HUES48 (cell line): ENCODE measurements at regions not wholly inside any gene's neighbourhood (a gene's known extent, or its start where the extent isn't known, plus 50 kb on each side); places are given as distances from the start of the nearest gene placed in this dataset.

Experiments used
- H3K27ac ChIP-seq: one replicate; pipeline ENCODE4 v1.7.0; 2013; ENCODE audit warnings: low read depth, low read length, inconsistent platforms
- H3K27me3 ChIP-seq: 2 replicates; pipeline ENCODE4 v1.6.1; 2013; ENCODE audit warnings: mild to moderate bottlenecking, low read length; ENCODE audit not compliant: control insufficient read depth, insufficient read depth
- H3K36me3 ChIP-seq: 2 replicates; pipeline ENCODE4 v1.6.1; 2013; ENCODE audit warnings: low read length; ENCODE audit not compliant: control insufficient read depth, insufficient read depth
- H3K4me1 ChIP-seq: 2 replicates; pipeline ENCODE4 v1.6.1; 2013; ENCODE audit warnings: mild to moderate bottlenecking, low read length; ENCODE audit not compliant: control insufficient read depth, insufficient read depth
- H3K4me3 ChIP-seq: 2 replicates; pipeline ENCODE4 v1.5.1; 2013; ENCODE audit warnings: mild to moderate bottlenecking, low read depth, low read length
- H3K9ac ChIP-seq: 2 replicates; pipeline ENCODE4 v1.6.1; 2013; ENCODE audit warnings: mild to moderate bottlenecking, low read depth, low read length, moderate library complexity
- H3K9me3 ChIP-seq: 2 replicates; pipeline ENCODE4 v1.6.1; 2013; ENCODE audit warnings: low read length; ENCODE audit not compliant: control insufficient read depth, insufficient read depth

DNA sequence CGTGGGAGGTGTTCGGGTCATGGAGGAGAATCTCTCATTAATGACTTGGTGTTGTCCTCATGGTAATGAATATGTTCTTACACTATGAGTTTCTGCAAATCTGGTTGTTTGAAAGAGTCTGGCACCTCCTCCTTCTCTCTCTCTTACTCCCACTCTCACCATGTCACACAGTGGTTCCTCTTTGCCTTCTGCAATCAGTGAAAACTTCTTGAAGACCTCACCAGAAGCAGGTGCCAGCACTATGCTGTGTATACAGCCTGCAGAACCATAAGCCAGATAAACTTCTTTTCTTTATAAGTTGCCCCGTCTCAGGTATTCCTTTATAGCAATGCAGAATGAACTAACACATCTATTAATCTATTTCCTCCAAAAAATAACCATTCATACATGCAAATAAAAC is 275.0 kb downstream of the ANTXR2 start:
- H3K27ac ChIP-seq = no peak overlapping the region

DNA sequence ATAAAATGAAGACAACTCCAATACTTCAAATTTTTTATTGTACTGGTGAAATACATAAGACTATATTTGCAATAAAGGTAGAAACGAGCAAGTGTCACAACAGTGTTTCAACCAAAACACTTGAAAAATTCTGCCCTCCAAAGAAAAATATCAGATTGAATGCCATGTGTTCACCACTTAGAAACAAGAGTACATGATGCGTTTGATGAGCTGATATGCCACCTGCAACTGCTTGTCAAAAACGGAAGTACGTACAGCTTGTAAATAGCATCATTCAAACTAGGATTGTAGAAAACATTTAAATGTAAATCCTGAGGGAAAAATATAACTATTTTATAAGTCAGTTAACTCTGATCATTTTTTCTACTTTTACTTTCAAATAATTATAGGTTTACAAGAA is 276.1 kb downstream of the ANTXR2 start:
- Histone ChIP-seq H3K4me1 (peaks cover 7% of the 10 kb centered on the region; the same call in 1 of the 2 replicates), H3K4me3 (no peak overlapping the region), H3K27ac (no peak overlapping the region), H3K36me3 (no peaks in the 10 kb centered on the region), H3K9ac (no peak overlapping the region), H3K27me3 (no peaks in the 10 kb centered on the region), H3K9me3 (no peaks in the 10 kb centered on the region)

More for the DNA sequence above, 275.0 kb downstream of the ANTXR2 start:
- H3K27me3 ChIP-seq = no peaks in the 10 kb centered on the region
- H3K9me3 ChIP-seq = no peaks in the 10 kb centered on the region
- no peaks in the 10 kb centered on the region for H3K36me3 ChIP-seq
- no peak overlapping the region for H3K4me3 ChIP-seq
- H3K9ac ChIP-seq = no peak overlapping the region
- peaks cover 7% of the 10 kb centered on the region; the same call in 1 of the 2 replicates for H3K4me1 ChIP-seq

DNA sequence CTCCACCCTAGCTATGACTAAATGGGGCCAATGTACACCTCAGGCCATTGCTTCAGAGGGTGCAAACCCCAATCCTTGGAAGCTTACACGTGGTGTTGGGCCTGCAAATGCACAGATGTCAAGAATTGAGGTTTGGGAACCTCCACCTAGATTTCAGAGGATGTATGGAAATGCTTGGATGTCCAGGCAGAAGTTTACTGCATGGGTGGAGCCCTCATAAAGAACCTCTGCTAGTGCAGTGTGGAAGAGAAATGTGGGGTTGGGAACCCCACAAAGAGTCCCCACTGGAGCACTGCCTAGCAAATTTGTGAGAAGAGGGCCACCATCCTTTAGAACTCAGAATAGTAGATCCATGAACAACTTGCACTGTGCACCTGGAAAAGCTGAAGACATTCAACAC is 284.1 kb downstream of the ANTXR2 start:
- no peaks in the 10 kb centered on the region for H3K27me3 ChIP-seq
- no peaks in the 10 kb centered on the region for H3K36me3 ChIP-seq
- peaks cover 23% of the 10 kb centered on the region for H3K9me3 ChIP-seq
- H3K9ac ChIP-seq = no peak overlapping the region
- no peak overlapping the region for H3K4me3 ChIP-seq
- no peak overlapping the region for H3K27ac ChIP-seq
- no peaks in the 10 kb centered on the region for H3K4me1 ChIP-seq

DNA sequence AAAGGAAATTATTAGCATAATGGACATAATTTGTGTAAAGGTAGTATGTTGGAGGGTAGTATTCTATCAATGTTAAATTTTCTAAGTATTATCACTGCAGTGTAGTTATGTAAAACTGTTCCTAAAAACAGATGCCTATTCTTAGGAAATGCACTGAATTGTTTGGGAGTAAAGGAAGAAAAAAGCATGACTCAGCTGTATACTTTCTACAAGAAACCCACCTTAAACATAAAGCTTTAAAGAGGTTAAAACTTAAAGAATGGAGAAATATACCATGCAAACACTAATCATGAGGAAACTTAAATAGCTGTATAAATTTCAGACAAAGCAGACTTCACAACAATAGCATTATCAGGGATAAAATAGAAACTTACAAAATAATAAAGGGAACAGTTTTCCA is 292.9 kb downstream of the ANTXR2 start:
- Histone ChIP-seq H3K9ac (no peak overlapping the region), H3K4me3 (no peak overlapping the region), H3K4me1 (no peaks in the 10 kb centered on the region), H3K27me3 (no peaks in the 10 kb centered on the region), H3K36me3 (no peaks in the 10 kb centered on the region), H3K9me3 (peaks cover 3% of the 10 kb centered on the region; the same call in 1 of the 2 replicates), H3K27ac (no peak overlapping the region)

DNA sequence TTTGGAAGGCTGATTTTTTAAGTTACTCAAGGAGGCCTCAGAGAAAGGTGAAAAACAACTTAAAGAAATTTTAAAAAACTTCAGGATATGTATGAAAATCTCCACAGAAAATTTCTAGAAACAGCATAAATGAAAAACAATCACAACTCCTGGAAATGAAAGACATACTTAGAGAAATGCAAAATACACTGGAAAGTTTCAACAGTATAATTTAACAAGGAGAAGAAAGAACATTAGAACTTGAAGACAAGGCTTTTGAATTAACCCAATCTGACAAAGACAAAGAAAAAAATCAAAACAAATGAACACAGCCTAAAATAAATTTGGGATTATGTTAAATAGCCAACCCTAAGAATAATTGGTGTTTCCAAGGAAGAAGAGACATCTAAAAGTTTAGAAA is 300.5 kb downstream of the ANTXR2 start:
- no peak overlapping the region for H3K27ac ChIP-seq
- peaks cover 3% of the 10 kb centered on the region; the same call in 1 of the 2 replicates for H3K9me3 ChIP-seq
- no peak overlapping the region for H3K9ac ChIP-seq
- H3K4me3 ChIP-seq = no peak overlapping the region
- H3K36me3 ChIP-seq = no peaks in the 10 kb centered on the region
- H3K27me3 ChIP-seq = no peaks in the 10 kb centered on the region
- no peaks in the 10 kb centered on the region for H3K4me1 ChIP-seq

DNA sequence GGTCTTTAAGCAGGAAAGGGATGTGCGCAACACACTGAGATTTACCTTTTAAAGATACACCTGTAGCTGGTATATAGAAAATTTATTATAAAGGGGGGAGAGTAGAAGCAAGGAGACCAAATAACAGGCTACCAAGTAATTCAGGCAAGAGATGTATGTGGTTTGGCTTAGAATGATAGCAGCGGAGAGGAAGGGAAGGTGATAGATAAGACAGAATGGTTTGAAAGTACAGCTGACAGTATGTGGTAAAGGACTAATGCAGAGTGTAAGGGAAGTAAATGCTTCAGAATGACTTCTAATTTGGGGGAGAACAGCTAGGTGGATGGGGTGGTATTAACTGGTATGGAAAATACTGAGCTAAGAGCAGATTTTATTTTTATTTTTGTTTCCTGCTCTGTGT is 308.9 kb downstream of the ANTXR2 start:
- Histone ChIP-seq H3K9ac (no peak overlapping the region), H3K36me3 (no peaks in the 10 kb centered on the region), H3K27me3 (no peaks in the 10 kb centered on the region)

DNA sequence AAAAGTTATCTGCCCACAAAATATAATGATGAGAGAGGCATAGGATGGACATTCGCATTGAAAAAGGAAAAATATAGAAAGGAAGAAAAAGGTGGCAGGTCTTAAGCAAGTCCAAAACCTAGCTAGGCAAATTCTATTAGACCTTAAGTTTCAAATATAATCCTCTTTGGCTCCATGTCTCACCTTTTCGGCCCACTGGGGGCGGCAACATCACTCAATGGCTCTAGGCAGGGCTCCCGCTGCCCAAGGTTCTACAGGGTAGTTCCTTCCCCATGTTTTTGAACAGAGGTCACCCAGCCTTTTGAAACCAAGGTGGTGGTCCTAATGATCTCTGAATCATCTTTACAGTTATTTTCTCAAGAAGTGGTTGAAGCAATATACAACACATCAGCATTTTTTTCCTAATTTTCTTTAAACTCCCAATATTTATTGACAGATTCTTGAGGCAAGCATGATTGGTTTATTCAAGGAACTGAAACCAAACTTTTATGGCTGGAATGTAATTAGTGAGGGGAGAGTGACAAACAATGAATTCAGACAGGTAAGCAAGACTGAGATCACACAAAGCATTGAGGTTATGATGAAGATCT is 309.4 kb downstream of the ANTXR2 start:
- H3K36me3 ChIP-seq = no peaks in the 10 kb centered on the region

More for the DNA sequence above, 308.9 kb downstream of the ANTXR2 start:
- H3K9me3 ChIP-seq = no peaks in the 10 kb centered on the region
- no peak overlapping the region for H3K4me3 ChIP-seq
- H3K4me1 ChIP-seq = no peaks in the 10 kb centered on the region
- no peak overlapping the region for H3K27ac ChIP-seq

DNA sequence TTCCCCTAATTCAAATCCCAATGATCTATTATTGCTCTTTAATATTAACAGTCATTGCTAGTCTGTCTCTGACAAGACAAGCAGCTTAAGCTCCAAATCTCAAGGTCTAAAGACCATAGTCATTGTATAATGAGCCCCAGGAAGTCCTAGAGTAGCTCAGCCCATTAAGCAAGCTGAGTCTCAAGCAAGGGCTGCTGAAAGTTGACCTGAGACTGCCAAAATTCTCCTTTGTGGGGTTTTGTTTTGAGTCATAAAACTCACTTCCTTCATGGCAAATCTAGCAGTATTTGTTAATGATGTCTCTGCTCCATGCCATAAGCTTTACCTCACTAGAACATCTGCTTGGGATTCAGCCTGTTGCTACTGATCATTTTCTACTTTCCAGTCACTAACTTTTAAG is 313.2 kb downstream of the ANTXR2 start:
- no peaks in the 10 kb centered on the region for H3K9me3 ChIP-seq
- no peak overlapping the region for H3K9ac ChIP-seq
- H3K27me3 ChIP-seq = no peaks in the 10 kb centered on the region
- H3K36me3 ChIP-seq = no peaks in the 10 kb centered on the region
- H3K4me1 ChIP-seq = no peaks in the 10 kb centered on the region
- no peak overlapping the region for H3K27ac ChIP-seq
- H3K4me3 ChIP-seq = no peak overlapping the region

More for the DNA sequence above, 309.4 kb downstream of the ANTXR2 start:
- no peak overlapping the region for H3K27ac ChIP-seq
- no peak overlapping the region for H3K4me3 ChIP-seq
- no peaks in the 10 kb centered on the region for H3K4me1 ChIP-seq
- no peak overlapping the region for H3K9ac ChIP-seq
- no peaks in the 10 kb centered on the region for H3K27me3 ChIP-seq
- no peaks in the 10 kb centered on the region for H3K9me3 ChIP-seq

DNA sequence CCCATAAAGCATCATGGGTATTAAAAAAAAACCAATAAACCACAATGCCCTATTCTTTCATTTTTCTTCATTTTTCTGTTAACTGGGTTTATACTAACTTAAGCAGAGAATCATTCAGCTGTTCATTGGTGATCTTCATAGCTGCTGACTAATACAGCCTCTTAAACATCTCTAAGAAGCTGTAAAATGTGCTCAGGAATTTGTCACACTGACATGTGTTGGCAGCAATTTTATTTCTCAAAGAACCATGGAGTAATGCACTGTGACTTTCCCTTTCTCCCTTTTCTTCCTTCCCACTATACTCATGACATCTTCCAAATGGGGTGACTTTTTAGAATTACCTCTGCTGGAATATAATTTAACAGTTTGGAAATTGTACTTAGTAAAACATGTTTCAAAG is 315.4 kb downstream of the ANTXR2 start:
- no peaks in the 10 kb centered on the region for H3K4me1 ChIP-seq
- H3K9ac ChIP-seq = no peak overlapping the region
- no peaks in the 10 kb centered on the region for H3K9me3 ChIP-seq
- H3K36me3 ChIP-seq = no peaks in the 10 kb centered on the region
- no peak overlapping the region for H3K4me3 ChIP-seq
- H3K27ac ChIP-seq = no peak overlapping the region
- H3K27me3 ChIP-seq = no peaks in the 10 kb centered on the region

DNA sequence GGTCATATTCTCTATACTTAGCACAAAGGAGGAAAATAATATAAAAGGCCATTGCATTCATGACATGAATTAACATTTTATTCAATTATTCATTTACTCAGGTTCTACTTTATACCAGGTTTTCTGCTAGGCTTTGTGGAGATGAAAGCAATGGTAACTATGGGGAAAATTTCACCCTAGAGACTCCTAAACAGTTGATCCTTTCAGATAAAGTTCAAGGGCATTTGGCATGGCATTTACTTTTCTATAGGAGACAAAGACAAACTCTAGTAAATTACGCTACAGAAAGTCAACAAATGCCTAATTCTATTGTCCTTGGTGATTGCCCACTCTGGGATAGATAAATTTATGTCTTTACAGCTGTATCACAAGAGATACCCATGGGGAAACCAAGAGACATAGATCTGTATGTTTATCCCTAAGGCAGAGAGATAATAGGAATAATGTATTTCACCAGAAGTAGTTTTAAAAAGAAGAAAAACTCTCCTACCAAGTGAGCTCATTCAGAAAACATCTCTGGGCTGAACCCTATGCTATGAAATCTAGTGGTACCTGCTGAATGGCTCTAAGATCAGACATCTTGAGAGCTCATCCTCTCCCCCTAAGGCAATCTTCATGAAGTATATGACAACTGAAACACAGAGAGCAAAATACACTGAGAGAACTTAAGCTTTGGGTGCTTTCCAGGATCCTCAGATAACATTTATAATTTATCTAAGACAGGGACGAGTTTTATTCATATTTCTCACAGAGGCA is 316.7 kb downstream of the ANTXR2 start:
- Histone ChIP-seq H3K4me1 (no peaks in the 10 kb centered on the region), H3K36me3 (no peaks in the 10 kb centered on the region), H3K27ac (no peak overlapping the region), H3K27me3 (no peaks in the 10 kb centered on the region), H3K9me3 (no peaks in the 10 kb centered on the region), H3K9ac (no peak overlapping the region), H3K4me3 (no peak overlapping the region)

DNA sequence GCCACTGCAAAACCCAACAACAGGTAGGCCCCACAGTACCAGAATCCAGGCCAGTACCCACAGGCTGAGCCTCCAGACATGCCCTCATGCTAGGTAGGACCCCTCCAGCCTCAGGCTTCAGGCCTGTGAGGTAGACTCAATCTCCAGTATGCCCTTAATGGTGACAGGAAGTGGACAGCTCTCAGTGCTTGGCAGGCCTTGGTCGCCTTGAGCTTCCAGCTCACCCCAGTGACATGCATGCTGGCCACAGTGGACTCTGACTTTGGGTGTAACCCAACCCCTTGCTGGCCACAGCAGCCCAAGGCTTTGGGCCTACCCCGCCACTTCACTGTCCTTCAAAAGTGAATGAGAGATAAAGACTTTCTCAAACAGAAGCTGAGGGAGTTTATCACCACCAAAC is 324.2 kb downstream of the ANTXR2 start:
- no peaks in the 10 kb centered on the region for H3K27me3 ChIP-seq
- H3K36me3 ChIP-seq = no peaks in the 10 kb centered on the region
- no peaks in the 10 kb centered on the region for H3K4me1 ChIP-seq
- H3K27ac ChIP-seq = no peak overlapping the region
- H3K4me3 ChIP-seq = no peak overlapping the region
- no peak overlapping the region for H3K9ac ChIP-seq
- no peaks in the 10 kb centered on the region for H3K9me3 ChIP-seq
